ENCODE measurements at regions not wholly inside any gene's neighbourhood (a gene's known extent, or its start where the extent isn't known, plus 50 kb on each side); places are given as distances from the start of the nearest gene placed in this dataset.

DNA sequence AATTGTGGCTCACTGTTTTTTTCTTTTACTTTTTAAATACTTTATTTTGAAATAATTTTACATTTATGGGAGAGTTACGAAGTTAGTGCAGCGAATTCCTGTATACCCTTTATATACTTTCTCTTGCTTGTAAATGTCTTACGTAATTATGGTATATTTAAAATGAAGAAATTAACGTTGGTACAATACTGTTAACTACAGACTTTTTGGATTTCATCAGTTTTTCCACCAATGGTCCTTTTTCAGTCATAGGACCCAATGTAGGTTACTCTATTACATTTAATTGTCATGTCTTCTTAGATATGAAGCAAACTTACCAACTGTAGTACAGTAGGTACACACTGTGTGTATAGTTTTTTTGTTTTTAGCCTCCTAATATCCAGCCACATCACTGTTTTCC, 76.3 kb downstream of the BOLA3 start:
- peaks cover 14% of the 10 kb centered on the region for H3K36me3 ChIP-seq (ENCODE audit: control insufficient read depth, low read length)
- no peaks in the 10 kb centered on the region for H3K9me3 ChIP-seq (ENCODE audit: control insufficient read depth, insufficient read depth, low read length)

DNA sequence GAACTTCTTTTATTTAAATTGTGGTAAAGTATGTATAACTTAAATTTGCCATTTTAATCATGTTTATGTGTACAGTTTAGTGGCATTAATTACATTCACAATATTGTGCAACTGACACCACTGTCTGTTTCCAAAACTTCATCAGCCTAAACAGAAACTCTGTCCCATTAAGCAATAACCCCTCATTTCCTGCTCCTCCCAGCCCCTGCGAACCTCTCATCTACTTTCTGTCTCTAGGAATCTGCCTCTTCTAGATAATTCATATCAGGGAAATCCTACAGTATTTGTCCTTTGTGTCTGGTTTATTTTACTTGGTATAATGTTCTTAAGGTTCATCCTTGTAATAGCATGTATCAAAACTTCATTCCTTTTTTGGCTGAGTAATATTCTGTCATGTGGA, 75.1 kb downstream of the BOLA3 start:
- Histone ChIP-seq H3K36me3 (ENCODE audit: control insufficient read depth, low read length) (peaks cover 21% of the 10 kb centered on the region), H3K79me2 (ENCODE audit: control insufficient read depth, low read length) (peaks cover 30% of the 10 kb centered on the region), H3F3A (ENCODE audit: control insufficient read depth, insufficient read depth) (no peaks in the 10 kb centered on the region), H3K9me2 (replicated peaks; ENCODE audit: control insufficient read depth, low read length) (no peaks in the 10 kb centered on the region), H3K4me3 (ENCODE audit: low read length) (no peak overlapping the region), H3K9me3 (ENCODE audit: control insufficient read depth, insufficient read depth, low read length) (no peaks in the 10 kb centered on the region), H3K4me1 (ENCODE audit: control insufficient read depth, low read length) (no peaks in the 10 kb centered on the region), H3K4me2 (ENCODE audit: low read length) (no peak overlapping the region), H3K27ac (ENCODE audit: low read depth, low read length) (no peak overlapping the region), H4K20me1 (ENCODE audit: control insufficient read depth, insufficient read depth, low read depth, low read length) (no peaks in the 10 kb centered on the region), H3K27me3 (ENCODE audit: control insufficient read depth, low read length) (no peaks in the 10 kb centered on the region)
- TF ChIP-seq, protein P1, sequence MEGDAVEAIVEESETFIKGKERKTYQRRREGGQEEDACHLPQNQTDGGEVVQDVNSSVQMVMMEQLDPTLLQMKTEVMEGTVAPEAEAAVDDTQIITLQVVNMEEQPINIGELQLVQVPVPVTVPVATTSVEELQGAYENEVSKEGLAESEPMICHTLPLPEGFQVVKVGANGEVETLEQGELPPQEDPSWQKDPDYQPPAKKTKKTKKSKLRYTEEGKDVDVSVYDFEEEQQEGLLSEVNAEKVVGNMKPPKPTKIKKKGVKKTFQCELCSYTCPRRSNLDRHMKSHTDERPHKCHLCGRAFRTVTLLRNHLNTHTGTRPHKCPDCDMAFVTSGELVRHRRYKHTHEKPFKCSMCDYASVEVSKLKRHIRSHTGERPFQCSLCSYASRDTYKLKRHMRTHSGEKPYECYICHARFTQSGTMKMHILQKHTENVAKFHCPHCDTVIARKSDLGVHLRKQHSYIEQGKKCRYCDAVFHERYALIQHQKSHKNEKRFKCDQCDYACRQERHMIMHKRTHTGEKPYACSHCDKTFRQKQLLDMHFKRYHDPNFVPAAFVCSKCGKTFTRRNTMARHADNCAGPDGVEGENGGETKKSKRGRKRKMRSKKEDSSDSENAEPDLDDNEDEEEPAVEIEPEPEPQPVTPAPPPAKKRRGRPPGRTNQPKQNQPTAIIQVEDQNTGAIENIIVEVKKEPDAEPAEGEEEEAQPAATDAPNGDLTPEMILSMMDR (IDR thresholded peaks at IDR 0.05; ENCODE audit: low read depth, low read length, poor library complexity, severe bottlenecking) = no peak
- TF ChIP-seq EZH2phosphoT487 (IDR thresholded peaks at IDR 0.05; ENCODE audit: borderline replicate concordance, low read length) = no peak

More for the DNA sequence above, 76.3 kb downstream of the BOLA3 start:
- H3K4me3 ChIP-seq (ENCODE audit: low read length) = no peak overlapping the region
- no peaks in the 10 kb centered on the region for H3K27me3 ChIP-seq (ENCODE audit: control insufficient read depth, low read length)
- H3K9me2 ChIP-seq (replicated peaks; ENCODE audit: control insufficient read depth, low read length) = no peaks in the 10 kb centered on the region
- H3F3A ChIP-seq (ENCODE audit: control insufficient read depth, insufficient read depth) = no peaks in the 10 kb centered on the region
- no peak overlapping the region for H3K27ac ChIP-seq (ENCODE audit: low read depth, low read length)
- peaks cover 41% of the 10 kb centered on the region for H3K79me2 ChIP-seq (ENCODE audit: control insufficient read depth, low read length)
- TF ChIP-seq EZH2phosphoT487 (IDR thresholded peaks at IDR 0.05; ENCODE audit: borderline replicate concordance, low read length) = no peak
- TF ChIP-seq, protein P1 (IDR thresholded peaks at IDR 0.05; ENCODE audit: low read depth, low read length, poor library complexity, severe bottlenecking) = no peak
- H4K20me1 ChIP-seq (ENCODE audit: control insufficient read depth, insufficient read depth, low read depth, low read length) = no peaks in the 10 kb centered on the region
- H3K4me1 ChIP-seq (ENCODE audit: control insufficient read depth, low read length) = no peaks in the 10 kb centered on the region
- no peak overlapping the region for H3K4me2 ChIP-seq (ENCODE audit: low read length)

DNA sequence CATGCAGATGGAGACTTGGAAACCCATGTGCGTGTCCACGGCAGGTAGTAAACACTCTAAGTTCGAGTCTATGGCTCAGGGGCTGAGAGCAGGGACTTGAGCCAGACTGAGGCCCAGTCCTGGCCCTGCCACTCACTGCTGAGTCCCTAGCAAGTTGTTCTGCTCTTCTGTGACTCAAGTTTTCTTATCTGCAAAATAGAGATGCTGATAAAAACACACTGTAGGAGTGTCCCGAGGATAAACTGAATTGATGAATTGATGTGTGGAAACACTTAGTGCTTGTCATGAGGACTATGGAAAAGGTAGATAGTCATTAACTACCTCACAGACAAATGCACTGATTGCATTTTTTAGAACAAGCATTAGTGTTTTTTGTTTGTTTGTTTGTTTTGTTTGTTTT, 73.2 kb downstream of the BOLA3 start:
- peaks cover 21% of the 10 kb centered on the region for H3K36me3 ChIP-seq (ENCODE audit: control insufficient read depth, low read length)
- no peaks in the 10 kb centered on the region for H3K27me3 ChIP-seq (ENCODE audit: control insufficient read depth, low read length)
- no peaks in the 10 kb centered on the region for H3F3A ChIP-seq (ENCODE audit: control insufficient read depth, insufficient read depth)
- peaks cover 13% of the 10 kb centered on the region for H3K79me2 ChIP-seq (ENCODE audit: control insufficient read depth, low read length)
- H3K4me2 ChIP-seq (ENCODE audit: low read length) = no peak overlapping the region
- H3K4me1 ChIP-seq (ENCODE audit: control insufficient read depth, low read length) = no peaks in the 10 kb centered on the region
- no peak for TF ChIP-seq EZH2phosphoT487 (IDR thresholded peaks at IDR 0.05; ENCODE audit: borderline replicate concordance, low read length)
- TF ChIP-seq, protein P1 (IDR thresholded peaks at IDR 0.05; ENCODE audit: low read depth, low read length, poor library complexity, severe bottlenecking) = no peak
- no peaks in the 10 kb centered on the region for H3K9me2 ChIP-seq (replicated peaks; ENCODE audit: control insufficient read depth, low read length)
- H4K20me1 ChIP-seq (ENCODE audit: control insufficient read depth, insufficient read depth, low read depth, low read length) = no peaks in the 10 kb centered on the region
- no peak overlapping the region for H3K4me3 ChIP-seq (ENCODE audit: low read length)
- no peaks in the 10 kb centered on the region for H3K9me3 ChIP-seq (ENCODE audit: control insufficient read depth, insufficient read depth, low read length)
- H3K27ac ChIP-seq (ENCODE audit: low read depth, low read length) = no peak overlapping the region

DNA sequence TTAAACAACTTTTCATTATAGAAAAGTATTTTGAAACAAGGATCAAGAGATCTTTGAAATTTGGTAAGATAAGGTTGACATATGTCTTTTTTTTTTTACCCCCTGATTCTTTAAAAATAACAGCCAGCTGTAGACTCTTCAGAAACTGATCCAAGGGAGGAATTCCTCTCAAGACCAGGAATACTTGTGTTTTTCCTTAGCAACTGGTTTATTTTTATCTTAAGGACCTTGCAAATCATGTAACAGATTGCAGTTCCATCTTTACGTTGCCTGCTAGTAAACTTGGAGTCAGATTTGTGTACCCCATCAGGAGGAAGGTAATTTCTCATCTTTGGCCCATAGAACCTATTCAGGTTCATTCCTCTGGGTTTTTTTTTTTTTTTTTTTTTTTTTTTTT, 71.6 kb downstream of the BOLA3 start:
- H3K36me3 ChIP-seq (ENCODE audit: control insufficient read depth, low read length) = peaks cover 27% of the 10 kb centered on the region
- H3K79me2 ChIP-seq (ENCODE audit: control insufficient read depth, low read length) = peaks cover 3% of the 10 kb centered on the region
- no peaks in the 10 kb centered on the region for H3K9me3 ChIP-seq (ENCODE audit: control insufficient read depth, insufficient read depth, low read length)
- no peaks in the 10 kb centered on the region for H3K27me3 ChIP-seq (ENCODE audit: control insufficient read depth, low read length)
- H3K9me2 ChIP-seq (replicated peaks; ENCODE audit: control insufficient read depth, low read length) = no peaks in the 10 kb centered on the region
- TF ChIP-seq EZH2phosphoT487 (IDR thresholded peaks at IDR 0.05; ENCODE audit: borderline replicate concordance, low read length) = no peak
- TF ChIP-seq, protein P1 (IDR thresholded peaks at IDR 0.05; ENCODE audit: low read depth, low read length, poor library complexity, severe bottlenecking) = no peak
- H3K4me2 ChIP-seq (ENCODE audit: low read length) = no peak overlapping the region
- H3F3A ChIP-seq (ENCODE audit: control insufficient read depth, insufficient read depth) = no peaks in the 10 kb centered on the region
- no peak overlapping the region for H3K4me3 ChIP-seq (ENCODE audit: low read length)
- no peaks in the 10 kb centered on the region for H4K20me1 ChIP-seq (ENCODE audit: control insufficient read depth, insufficient read depth, low read depth, low read length)
- no peak overlapping the region for H3K27ac ChIP-seq (ENCODE audit: low read depth, low read length)
- no peaks in the 10 kb centered on the region for H3K4me1 ChIP-seq (ENCODE audit: control insufficient read depth, low read length)
